ENCODE measurements at regions not wholly inside any gene's neighbourhood (a gene's known extent, or its start where the extent isn't known, plus 50 kb on each side); places are given as distances from the start of the nearest gene placed in this dataset.

DNA sequence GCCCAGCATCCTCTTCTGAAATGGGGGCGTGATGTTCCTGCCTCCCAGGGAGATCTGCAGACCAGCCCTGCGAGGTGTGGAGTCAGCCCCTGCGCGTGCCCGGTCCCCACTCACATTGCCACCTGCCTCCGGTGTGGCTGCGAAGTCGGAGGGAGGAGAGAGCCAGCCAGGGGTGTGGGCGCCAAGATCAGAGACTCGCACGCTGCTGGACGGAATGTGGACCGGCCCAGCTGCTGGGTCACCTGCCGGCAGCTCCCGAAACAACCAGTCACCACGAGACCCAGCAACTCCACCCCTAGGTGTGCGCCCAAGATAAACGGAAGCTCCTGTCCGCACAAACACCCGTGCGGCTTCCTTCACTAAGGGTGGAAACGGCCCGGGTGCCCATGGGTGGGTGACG, 51.1 kb upstream of the EGFL7 start:
- peaks cover 17% of the 10 kb centered on the region for H3K4me1 Mint-ChIP-seq
- TF ChIP-seq, protein P1, sequence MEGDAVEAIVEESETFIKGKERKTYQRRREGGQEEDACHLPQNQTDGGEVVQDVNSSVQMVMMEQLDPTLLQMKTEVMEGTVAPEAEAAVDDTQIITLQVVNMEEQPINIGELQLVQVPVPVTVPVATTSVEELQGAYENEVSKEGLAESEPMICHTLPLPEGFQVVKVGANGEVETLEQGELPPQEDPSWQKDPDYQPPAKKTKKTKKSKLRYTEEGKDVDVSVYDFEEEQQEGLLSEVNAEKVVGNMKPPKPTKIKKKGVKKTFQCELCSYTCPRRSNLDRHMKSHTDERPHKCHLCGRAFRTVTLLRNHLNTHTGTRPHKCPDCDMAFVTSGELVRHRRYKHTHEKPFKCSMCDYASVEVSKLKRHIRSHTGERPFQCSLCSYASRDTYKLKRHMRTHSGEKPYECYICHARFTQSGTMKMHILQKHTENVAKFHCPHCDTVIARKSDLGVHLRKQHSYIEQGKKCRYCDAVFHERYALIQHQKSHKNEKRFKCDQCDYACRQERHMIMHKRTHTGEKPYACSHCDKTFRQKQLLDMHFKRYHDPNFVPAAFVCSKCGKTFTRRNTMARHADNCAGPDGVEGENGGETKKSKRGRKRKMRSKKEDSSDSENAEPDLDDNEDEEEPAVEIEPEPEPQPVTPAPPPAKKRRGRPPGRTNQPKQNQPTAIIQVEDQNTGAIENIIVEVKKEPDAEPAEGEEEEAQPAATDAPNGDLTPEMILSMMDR (IDR thresholded peaks at IDR 0.05; ENCODE audit: unreplicated experiment in 3 of 3) = no peak
- H3K4me3 Mint-ChIP-seq = no peak overlapping the region
- no peaks in the 10 kb centered on the region for H3K9me3 Mint-ChIP-seq
- H3K27me3 Mint-ChIP-seq (ENCODE audit: low read depth) = peaks cover 10% of the 10 kb centered on the region
- no peak overlapping the region for H3K27ac Mint-ChIP-seq
- H3K36me3 Mint-ChIP-seq (ENCODE audit: low read depth) = no peaks in the 10 kb centered on the region

DNA sequence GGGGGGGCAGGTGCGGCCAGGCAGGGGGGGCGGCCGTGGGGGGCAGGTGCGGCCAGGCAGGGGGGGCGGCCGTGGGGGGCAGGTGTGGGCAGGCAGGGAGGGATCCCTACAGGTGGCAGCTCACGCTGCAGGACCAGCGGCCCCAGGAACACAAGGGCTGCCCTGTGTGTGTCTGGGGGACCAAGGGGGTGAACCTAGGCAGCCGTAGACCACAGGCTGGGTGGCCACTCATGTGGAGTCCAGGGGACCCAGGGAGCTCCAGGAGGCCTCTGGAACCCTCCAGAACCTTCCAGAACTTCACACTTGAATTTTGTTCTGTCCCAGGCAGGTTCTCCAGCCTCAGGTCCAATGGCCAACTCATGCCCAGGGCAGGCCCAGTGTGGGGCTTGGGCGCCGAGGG, 51.6 kb upstream of the EGFL7 start:
- no peak overlapping the region for H3K27ac Mint-ChIP-seq
- H3K36me3 Mint-ChIP-seq (ENCODE audit: low read depth) = no peaks in the 10 kb centered on the region
- no peaks in the 10 kb centered on the region for H3K9me3 Mint-ChIP-seq
- no peak overlapping the region for H3K4me3 Mint-ChIP-seq
- peaks cover 17% of the 10 kb centered on the region for H3K4me1 Mint-ChIP-seq
- H3K27me3 Mint-ChIP-seq (ENCODE audit: low read depth) = peaks cover 10% of the 10 kb centered on the region
- TF ChIP-seq, protein P1 (IDR thresholded peaks at IDR 0.05; ENCODE audit: unreplicated experiment in 3 of 3) = no peak

DNA sequence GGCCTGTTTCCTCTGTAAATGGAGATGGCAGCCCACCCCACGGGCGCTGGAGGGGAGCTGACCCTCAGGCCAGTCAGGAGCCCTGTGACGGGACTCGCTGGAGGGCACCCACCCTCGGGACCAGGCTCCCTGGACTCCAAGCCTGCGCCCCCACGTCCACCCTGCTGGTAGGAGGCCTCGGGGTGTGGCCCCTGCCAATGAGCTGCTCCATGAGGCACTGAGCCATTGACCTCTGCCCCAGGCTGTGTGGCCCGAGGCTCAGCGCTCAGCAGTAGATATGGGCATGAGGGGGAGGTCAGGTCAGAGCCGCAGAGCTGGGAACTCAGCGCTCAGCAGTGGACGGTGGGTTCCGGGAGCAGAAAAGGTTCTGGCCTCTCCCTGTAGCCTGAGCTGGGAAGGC, 52.3 kb upstream of the EGFL7 start:
- peaks cover 15% of the 10 kb centered on the region for H3K4me1 Mint-ChIP-seq
- no peak overlapping the region for H3K4me3 Mint-ChIP-seq
- H3K27me3 Mint-ChIP-seq (ENCODE audit: low read depth) = peaks cover 8% of the 10 kb centered on the region
- TF ChIP-seq, protein P1 (IDR thresholded peaks at IDR 0.05; ENCODE audit: unreplicated experiment in 3 of 3) = no peak
- no peak overlapping the region for H3K27ac Mint-ChIP-seq
- no peaks in the 10 kb centered on the region for H3K9me3 Mint-ChIP-seq
- no peaks in the 10 kb centered on the region for H3K36me3 Mint-ChIP-seq (ENCODE audit: low read depth)

DNA sequence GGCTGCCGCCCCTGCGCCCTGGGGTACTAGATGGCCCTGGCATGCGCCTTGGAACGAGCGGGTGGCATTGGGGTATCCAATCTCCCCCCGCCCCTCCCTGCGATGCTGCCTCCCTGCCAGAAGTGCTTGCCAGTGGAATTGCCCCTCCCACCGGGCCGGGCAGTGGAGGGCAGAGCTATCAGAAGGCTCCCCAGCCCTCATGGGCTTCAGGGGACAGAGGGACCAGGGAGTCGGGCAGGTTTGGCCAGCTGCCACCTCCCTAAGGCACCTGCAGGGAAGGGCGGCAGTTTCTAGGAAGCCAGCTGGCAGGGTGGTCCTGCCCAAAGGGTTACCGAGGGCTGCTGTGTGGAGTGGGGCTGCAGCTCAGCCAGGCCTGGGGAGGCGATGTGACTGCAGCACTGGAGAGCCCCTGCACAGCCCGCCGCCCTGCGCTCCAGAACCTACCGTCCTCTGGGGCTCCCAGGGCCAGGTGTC, 52.8 kb upstream of the EGFL7 start:
- H3K4me3 Mint-ChIP-seq = no peak overlapping the region
- H3K9me3 Mint-ChIP-seq = no peaks in the 10 kb centered on the region
- H3K27me3 Mint-ChIP-seq (ENCODE audit: low read depth) = peaks cover 4% of the 10 kb centered on the region
- H3K36me3 Mint-ChIP-seq (ENCODE audit: low read depth) = no peaks in the 10 kb centered on the region
- H3K4me1 Mint-ChIP-seq = peaks cover 12% of the 10 kb centered on the region
- no peak overlapping the region for H3K27ac Mint-ChIP-seq
- TF ChIP-seq, protein P1 (IDR thresholded peaks at IDR 0.05; ENCODE audit: unreplicated experiment in 3 of 3) = no peak

DNA sequence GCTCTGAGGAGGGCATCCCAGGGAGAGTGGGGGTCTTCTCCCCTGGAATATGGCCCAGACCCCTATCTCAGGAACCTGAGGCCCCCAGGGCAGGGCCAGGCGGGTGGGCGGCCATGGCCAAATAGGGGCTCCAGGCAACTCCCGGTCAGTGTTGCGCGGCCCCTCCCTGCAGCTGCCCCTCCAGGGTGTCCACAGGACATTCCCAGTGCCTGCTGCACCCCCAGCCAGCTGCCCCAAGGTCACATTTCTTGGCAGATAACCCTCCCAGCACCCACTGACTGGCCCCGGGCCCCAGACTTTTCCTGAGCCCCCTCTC, 53.6 kb upstream of the EGFL7 start:
- Mint-ChIP-seq H3K4me1 (peaks cover 12% of the 10 kb centered on the region), H3K36me3 (ENCODE audit: low read depth) (no peaks in the 10 kb centered on the region), H3K9me3 (no peaks in the 10 kb centered on the region), H3K27me3 (ENCODE audit: low read depth) (peaks cover 4% of the 10 kb centered on the region), H3K4me3 (no peak overlapping the region), H3K27ac (peak overlapping the region in 1 of 3 experiments; percentile 65)
- TF ChIP-seq, protein P1 (IDR thresholded peaks at IDR 0.05; ENCODE audit: unreplicated experiment in 3 of 3) = no peak

DNA sequence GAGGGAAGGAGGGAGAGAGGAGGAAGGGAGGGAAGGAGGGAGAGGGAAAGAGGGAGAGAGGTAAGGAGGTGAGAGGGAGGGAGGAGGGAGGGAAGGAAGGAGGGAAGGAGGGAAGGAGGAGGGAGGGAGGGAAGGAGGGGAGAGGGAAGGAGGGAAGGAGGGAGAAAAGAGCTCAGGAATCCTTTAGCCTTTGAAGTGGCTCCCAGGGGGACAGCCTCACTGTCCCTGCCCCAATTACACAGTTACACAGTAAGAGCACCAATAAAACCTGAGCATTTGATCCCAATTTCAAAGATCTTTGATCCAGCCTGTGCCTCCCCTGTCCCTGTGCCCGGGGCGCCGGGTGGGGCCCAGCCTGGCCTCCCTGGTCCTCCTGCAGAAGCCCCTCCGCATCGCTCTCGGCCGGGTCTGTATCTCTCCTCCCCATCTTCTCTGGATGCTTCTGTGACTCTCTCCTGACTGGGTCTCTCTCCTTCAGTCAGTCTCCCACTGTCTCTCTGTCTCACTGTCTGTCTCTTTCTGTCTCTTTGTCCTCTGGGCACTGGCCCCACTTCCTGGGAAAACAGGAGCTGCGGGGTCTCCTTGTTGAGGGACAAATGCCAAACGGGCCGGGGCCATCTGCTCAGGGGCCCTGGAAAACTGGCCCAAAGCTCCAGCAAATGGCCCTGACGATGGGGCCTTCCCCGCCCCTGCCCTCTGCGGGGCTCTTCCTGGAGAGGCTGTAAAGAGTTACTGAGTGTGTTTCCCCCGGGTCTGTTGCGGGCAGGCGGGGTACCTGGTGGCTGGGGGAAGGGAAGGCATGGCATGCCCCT, 54.2 kb upstream of the EGFL7 start:
- peaks cover 12% of the 10 kb centered on the region for H3K4me1 Mint-ChIP-seq
- no peaks in the 10 kb centered on the region for H3K9me3 Mint-ChIP-seq
- H3K27me3 Mint-ChIP-seq (ENCODE audit: low read depth) = peaks cover 4% of the 10 kb centered on the region
- peak overlapping the region in 1 of 3 experiments; percentile 44 for H3K4me3 Mint-ChIP-seq
- TF ChIP-seq, protein P1 (IDR thresholded peaks at IDR 0.05; ENCODE audit: unreplicated experiment in 3 of 3) = no peak
- no peaks in the 10 kb centered on the region for H3K36me3 Mint-ChIP-seq (ENCODE audit: low read depth)
- peak overlapping the region in 2 of 3 experiments; percentile 65 to 77 for H3K27ac Mint-ChIP-seq
